HG03342 (cell line): ENCODE measurements at regions not wholly inside any gene's neighbourhood (a gene's known extent, or its start where the extent isn't known, plus 50 kb on each side); places are given as distances from the start of the nearest gene placed in this dataset.

ENCODE experiments used
- ATAC-seq: cut with Tn5 transposase; IDR thresholded peaks from one replicate; pipeline ENCODE4 v1.9.1; 2021; ENCODE audit warnings: mild to moderate bottlenecking, moderate library complexity; ENCODE audit not compliant: unreplicated experiment

DNA sequence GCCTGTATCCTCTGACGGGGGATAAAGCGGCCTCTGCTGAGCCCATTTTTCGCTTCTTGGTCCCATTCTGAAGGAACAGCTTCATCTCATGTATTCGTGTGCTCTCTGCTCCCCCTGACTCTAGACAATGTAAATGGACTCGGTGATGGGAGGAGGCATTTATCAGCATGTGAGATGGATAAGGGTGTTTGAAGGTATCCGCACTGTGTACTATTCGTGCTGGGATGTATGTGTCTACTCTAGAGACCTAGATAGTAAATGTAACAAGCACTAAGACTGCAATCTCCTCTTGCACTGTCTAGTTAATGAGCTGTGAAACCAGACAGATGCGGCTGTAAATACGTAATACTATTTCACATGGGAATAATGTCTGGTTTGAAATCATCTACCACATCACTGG is 134.6 kb upstream of the ARGLU1 start:
- no peak for ATAC-seq

- no peak for ATAC-seq
These were observed 133.9 kb upstream of the ARGLU1 start for GRCh38 chr13:106701771-106702341.

- no peak for ATAC-seq
These were observed 132.5 kb upstream of the ARGLU1 start for GRCh38 chr13:106700439-106700838.

DNA sequence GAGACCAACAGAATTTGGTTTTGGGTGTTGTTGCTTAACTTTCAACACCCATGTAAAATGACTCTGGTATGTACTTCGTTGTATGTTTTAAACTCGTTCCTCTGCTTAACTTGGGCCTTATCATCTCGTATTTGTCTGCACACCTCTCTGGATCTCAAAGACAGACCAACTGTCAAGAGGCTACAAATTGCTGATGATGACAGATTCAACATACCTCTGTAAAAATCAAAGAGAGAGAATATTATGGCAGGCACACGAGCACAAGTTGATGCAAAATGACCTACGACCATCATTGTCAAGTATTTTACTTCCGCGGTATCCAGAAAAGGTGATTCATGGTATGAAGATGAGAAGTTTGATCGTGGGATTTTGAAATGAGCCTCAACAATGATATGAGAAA is 132.1 kb upstream of the ARGLU1 start:
- ATAC-seq: no peak

DNA sequence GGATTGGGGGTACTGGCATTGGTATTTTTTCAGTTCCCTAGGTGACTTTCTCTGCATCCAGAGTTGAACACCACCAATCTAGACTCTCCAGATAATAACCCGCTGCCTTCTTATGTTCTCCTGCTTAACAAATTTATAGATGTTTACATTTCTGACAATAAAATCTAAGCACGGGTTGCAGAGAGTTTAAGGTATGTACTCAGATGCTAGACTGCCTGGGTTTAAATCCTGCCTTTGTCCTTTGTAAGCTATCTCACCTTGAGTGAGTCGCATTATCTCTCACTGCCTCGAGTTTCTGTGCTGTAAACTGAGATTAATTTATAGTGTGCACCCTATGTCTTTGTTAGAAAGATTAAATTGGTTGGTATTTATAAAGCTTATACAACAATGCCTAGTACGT is 131.4 kb upstream of the ARGLU1 start:
- no peak for ATAC-seq

DNA sequence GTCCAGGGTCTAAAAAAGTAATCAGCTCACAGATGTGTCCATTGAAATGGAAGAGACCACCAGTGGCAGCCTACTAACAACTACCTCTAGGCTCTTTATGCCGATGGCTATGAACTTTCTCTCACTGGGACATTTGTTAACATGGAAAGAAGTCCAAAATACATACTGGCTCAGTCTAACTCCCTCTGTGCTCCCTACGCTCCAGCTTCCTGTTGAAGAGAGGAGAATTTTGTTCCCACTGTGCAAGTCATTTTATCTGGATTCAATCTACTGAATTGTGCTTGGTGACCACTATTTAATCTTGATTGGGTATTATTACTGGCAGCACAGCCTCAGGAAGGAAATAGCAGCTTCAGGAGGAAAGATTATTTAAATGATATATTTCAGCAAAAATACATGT is 128.8 kb upstream of the ARGLU1 start:
- ATAC-seq: no peak

- no peak for ATAC-seq
These were observed 128.2 kb upstream of the ARGLU1 start for GRCh38 chr13:106696140-106696539.

- no peak for ATAC-seq
These were observed 127.2 kb upstream of the ARGLU1 start for GRCh38 chr13:106695139-106695538.

GRCh38 chr13:106691861-106692260 is 123.9 kb upstream of the ARGLU1 start:
- ATAC-seq: no peak

DNA sequence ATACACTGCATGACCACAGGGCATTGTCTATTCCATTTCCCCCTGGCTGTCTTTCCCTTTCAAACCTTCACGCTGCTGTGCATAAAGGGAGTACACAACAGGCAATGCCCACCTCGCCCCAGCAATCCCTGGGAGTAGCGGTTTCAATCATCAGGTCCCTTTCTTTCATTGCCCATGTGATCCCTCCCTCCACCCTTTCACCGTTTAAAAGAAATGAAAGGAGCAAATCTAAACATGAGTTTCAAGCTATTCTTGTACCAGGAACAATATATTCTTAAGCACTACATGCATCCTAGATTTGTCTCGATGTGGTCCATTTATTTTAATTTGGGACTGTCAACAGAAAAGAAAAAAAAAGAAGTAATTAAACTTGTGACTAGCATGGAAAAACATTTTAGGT is 123.4 kb upstream of the ARGLU1 start:
- ATAC-seq: no peak

GRCh38 chr13:106690779-106691178 is 122.8 kb upstream of the ARGLU1 start:
- no peak for ATAC-seq

GRCh38 chr13:106689906-106690305 is 122.0 kb upstream of the ARGLU1 start:
- ATAC-seq: no peak

DNA sequence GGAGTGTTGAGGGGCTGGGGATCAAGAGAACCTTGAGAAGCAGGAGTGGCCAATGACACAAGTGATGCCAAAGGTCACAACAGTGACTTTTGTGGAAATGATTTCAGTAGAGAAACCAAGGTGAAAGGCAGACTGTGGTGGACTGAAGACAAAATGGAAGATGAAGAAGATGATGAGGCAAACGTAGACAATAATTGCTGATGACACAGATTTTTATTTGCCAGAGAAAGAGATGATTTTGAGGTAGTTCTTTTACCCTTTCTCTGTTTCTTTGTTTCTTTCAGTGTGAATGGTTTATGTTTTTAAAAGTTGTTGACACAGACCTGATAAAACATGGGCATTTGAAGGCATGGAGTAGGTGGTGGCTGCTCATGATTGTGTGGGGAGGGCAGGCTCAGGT is 121.0 kb upstream of the ARGLU1 start:
- no peak for ATAC-seq

DNA sequence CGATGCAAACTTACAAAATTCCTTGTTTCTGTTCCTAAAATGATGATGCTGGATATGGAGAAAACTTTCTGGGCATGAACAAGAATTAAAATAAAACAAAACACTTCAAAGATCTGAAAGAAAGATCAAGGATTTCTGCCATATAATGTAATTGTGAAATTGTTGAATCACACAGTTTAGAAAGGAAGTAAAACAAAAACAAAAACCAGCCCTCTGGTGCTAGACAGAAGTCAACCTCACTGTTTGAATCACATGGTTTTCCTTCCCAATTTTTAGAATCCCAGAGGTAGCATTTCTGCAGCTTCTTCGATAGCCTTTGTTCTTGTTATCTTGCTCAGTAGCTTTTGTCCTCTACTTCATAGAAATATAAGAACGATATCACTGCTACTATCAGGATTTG is 118.2 kb upstream of the ARGLU1 start:
- no peak for ATAC-seq

- no peak for ATAC-seq
These were observed 117.2 kb upstream of the ARGLU1 start for GRCh38 chr13:106685143-106685542.

- no peak for ATAC-seq
These were observed 116.0 kb upstream of the ARGLU1 start for GRCh38 chr13:106683918-106684317.

- ATAC-seq: no peak
These were observed 115.2 kb upstream of the ARGLU1 start for GRCh38 chr13:106683179-106683578.

- ATAC-seq: no peak
These were observed 114.1 kb upstream of the ARGLU1 start for GRCh38 chr13:106681997-106682396.

- ATAC-seq: no peak
These were observed 113.6 kb upstream of the ARGLU1 start for GRCh38 chr13:106681536-106681935.

DNA sequence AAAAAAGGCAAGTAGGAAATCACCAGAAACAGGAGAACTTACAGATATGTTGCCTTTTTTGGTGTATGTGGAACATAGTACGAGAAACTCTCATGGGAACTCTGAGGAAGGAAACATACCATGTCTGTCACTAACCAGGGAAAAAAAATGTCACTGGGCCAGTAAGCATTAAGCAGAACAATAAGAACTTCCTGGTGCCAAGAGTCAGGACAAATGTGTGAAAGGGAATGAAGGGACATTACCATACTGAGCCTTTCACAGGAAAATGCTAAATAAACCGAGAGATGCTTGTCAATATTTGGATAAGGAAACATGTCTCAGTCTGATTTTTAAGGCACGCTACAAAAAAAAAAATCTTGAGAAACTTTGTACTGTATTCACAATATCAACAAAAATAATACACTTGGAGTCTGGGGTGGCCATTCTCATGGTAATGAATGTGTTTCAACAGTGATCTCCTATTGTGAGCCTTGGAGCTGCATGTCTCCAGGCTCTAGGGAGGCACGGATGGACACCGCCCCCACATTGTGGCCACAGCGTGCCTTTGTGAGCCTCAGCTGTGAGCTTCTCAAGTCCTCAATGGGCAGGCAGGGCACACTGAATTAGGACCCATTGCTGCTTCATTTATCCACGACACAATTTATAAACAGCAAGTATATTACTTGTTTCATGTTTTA is 113.0 kb upstream of the ARGLU1 start:
- ATAC-seq: no peak

GRCh38 chr13:106678646-106679418 is 110.9 kb upstream of the ARGLU1 start:
- no peak for ATAC-seq

GRCh38 chr13:106675311-106675710 is 107.4 kb upstream of the ARGLU1 start:
- ATAC-seq: no peak
